GDM1 (cell line): ENCODE measurements at regions not wholly inside any gene's neighbourhood (a gene's known extent, or its start where the extent isn't known, plus 50 kb on each side); places are given as distances from the start of the nearest gene placed in this dataset.
"Not testable (repeated sequence)": the region's sequence is repeated elsewhere in the genome, so short reads cannot be mapped to it uniquely, and the experiment has no call there.

Experiments
- DNase-seq: peaks from one replicate; lab custom pipeline; 2025; lab: John Stamatoyannopoulos, UW

DNA sequence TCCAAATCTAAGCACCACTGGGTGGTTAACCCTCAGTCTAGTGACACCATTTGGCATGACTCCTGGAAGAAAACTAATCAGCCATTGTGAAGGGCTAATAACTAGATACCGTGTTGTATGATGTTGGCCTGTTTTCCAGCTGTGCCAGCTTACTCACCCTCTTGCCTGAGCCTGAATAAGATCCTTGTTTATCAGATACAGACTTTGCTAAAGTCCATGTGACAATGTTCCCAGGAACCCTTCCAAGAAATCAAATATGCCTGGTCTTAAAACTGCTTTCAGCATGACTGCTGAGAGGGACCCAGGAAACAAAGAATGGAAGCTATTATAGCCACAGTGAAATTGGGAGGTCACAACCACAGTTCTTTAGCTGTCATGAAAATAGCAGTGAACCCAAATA is 640.8 kb upstream of the INTU start:
- DNase-seq = no peak

DNA sequence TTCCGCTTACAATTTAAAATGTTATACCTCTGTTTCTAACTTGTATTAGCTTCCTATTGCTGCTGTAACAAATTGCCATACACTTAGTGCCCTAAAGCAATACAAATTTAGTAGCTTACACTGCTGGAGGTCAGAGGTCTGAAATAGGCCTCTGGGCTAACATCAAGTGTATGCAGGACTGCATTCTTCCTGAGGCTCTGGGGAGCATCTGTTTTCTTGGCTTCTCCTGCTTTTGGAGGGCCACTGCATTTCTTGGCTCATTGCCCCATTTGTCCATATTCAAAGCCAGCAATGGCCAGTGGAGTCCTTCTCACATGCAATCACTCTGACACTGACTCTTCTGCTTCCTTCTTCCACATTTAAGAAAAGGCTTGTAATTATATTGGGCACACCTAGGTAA is 639.8 kb upstream of the INTU start:
- DNase-seq = no peak

DNA sequence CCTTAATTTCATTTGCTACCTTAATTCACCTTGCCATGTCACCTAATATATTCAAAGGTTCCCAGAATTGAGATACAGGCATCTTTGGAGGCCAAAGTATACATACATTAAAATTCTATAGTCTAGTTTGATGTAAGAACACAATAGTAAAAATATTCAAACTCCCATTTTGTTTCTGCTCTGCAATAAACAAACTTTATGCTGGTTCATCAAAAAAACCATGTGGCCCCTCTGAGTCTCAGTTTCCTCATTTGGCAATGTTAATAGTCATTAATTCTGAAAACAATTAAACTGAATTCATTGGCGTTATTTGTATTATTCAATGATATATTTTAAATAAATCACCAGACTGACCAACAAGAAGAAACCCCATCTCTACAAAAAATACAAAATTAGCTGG is 639.4 kb upstream of the INTU start:
- DNase-seq = no peak

DNA sequence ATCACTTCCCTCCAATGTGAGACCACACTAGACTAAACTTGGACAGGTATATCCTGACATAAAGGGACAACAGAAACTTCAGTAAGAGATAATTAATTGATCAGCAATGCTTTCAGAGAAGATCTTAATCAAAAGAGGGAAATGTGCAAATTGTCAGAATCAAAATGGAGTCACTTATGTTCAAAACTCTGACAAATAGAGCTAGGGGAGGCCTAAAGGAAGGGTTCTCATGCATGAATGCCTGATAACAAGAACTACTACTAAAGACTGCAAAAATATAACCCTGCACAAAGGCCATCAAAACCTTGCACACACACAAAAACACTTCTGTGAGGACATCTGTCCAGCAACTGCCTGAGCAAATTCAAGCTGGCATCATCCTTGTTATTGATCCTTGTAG is 637.5 kb upstream of the INTU start:
- DNase-seq = no peak

DNA sequence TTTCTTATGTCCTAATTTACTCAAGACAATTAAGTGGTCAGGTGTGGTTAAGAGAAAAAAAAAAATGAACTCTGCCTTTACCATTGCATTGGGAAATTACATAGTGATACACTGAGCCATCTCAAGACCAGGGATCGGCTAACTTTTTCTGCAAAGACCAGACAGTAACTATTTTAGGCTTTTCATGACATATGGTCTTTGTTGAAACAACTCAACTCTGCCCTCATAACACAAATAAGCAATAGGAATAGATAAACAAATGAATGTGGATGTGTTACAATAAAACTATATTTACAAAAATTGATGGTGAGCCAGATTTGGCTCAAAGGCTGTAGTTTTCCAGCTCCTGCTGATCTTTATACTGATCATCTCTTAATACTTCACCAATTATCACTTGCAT is 632.6 kb upstream of the INTU start:
- no peak for DNase-seq

DNA sequence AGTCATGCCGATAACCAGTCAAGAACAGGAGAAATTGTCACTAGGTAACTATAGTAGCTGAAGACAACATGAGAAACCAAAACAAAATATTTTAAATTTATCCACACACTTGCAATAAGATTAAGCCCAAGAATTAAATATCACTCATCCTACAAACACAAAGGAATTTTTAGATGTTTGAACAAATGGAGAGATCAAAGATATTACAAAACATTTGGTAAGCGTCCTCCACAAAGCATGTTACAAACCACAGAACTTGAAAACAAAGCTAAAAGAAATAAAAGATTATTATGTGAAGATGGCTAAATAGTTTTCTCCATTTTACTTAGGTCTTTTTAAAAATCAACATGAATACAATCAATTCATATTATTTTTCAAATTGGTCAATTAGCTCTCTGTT is 631.9 kb upstream of the INTU start:
- no peak for DNase-seq

DNA sequence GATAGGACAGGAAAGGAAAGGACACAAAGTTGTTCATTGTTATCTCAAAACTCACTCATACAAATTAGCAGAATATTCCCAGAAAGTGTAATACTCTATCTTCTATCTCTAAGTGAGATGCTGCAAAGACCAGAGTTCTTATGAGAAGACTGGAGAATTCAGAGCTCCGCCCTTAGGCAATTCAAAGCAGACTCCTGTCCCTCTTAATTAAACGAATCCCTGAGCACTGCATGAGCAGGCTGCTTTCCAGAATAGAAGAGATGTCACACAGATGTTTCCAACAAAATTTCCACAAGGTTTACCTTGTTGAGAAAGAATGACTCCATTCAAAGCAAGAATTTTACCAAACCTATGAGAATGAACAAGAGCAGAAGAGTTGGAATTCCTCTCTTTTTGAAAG is 630.8 kb upstream of the INTU start:
- DNase-seq = no peak

DNA sequence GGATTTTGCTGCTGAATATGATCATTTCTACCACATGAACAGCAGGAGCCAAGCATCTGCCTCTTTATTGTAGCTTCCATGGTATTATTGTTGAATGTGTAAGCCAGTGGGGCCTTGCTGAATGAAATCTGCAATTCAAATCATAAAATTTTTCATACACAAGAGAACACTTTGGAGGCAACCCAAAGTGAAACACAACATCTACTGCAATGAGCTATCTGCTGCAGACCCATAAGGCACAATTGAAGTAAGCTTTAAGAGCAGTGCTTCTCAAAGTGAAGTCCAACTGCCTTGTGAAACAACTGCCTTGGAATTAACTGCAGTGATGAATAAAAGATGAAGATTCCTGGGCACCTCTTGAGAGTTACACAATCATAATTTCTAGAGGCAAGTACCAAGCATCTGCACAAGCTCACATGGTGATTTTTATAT is 626.3 kb upstream of the INTU start:
- DNase-seq = no peak

DNA sequence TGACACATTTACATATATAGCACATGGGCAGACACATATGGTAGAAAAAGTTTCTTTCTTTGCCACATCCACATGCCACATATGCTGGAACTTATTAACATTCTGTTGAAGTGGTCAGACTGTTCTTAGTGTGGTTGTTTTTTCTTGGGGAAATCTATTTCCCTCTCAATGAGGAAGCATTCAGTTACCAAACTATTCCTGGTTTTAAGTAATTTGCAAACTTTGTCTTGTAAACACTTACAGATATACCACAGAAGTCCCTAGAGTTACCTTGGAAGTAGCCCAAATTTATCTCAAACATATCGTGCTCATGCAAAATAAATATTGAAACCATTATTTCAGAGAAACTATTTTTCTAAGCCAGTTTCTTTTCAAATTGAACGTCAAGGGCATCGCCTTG is 625.5 kb upstream of the INTU start:
- no peak for DNase-seq

DNA sequence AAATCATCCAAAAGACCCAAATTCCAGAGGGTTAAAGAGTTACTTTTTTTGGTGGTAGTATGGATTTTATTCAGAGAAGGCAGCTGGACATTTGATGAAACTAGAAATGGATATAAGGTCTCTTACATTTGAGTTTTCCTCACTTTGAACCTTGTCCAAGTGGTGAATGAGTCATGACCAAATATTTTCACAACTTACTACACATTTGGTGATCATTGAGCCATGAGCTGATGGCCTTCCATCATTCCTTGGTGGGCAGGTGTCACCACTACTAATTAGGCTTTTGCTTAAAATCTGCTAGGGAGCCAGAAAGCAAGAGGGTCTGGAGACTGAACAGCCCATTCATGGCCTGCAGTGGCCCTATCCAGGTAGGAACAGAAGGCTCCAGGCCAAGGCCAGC is 620.2 kb upstream of the INTU start:
- no peak for DNase-seq

DNA sequence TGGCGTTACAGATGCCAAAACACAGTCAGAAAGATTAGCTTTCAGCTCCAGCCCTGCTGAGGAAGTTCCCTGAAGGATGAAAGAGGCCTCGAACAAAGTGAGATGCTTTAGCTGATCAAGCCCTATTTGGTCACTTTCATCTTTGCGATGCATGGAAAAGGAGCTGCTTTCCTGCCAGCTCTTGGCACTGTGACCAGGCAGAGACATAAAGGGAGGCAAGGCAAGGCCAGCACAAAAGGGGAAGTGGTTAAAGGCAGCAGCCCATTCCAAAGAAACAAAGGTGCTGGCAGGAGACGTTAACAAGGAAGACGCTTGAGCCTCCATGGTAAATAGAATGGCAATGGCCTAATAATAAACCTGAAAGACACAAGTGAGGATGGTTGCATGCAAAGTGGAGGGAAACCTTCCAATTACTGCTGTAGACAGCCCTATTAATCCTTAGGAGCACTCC is 617.1 kb upstream of the INTU start:
- no peak for DNase-seq

DNA sequence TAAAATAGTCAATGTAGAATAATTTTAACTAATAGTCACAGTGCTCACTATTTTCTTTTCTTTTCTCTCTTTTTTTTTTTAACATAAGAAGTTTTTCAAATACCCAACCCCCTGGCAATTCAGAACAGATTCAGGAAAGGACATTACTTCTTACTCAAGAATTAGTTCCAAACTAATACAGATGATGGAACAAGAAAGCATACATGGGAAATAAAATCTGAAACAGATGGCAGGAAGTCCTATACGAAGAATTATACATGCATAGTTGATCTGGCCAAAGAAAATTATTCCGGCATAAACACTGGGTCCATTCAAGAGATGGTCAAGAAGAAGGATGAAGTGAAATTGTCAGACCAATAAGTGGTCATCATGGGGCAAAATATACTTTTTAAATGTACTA is 614.4 kb upstream of the INTU start:
- DNase-seq = no peak

DNA sequence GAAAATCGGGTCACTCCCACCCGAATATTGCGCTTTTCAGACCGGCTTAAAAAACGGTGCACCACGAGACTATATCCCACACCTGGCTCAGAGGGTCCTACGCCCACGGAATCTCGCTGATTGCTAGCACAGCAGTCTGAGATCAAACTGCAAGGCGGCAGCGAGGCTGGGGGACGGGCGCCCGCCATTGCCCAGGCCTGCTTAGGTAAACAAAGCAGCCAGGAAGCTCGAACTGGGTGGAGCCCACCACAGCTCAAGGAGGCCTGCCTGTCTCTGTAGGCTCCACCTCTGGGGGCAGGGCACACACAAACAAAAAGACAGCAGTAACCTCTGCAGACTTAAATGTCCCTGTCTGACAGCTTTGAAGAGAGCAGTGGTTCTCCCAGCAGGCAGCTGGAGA is 611.9 kb upstream of the INTU start:
- DNase-seq = not testable (repeated sequence)

DNA sequence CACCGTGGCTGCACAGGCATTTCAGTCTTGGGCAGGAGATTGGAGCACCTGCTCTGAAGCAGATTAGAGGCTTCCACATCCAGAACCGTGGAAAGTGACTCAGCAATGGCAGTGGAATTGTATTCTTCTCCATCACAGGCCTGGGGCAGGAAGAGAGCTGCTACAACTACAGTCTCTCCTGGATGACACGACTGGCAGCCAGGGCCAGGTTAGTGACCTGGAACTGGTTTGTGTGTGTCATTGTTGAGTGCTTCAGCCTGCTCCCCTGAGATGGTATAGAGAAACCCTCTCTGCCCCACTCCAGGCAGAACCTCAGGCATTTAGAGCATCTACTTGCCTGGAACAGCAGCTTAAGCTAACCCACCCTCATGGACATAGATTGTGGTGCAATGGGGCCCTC is 596.5 kb upstream of the INTU start:
- no peak for DNase-seq

DNA sequence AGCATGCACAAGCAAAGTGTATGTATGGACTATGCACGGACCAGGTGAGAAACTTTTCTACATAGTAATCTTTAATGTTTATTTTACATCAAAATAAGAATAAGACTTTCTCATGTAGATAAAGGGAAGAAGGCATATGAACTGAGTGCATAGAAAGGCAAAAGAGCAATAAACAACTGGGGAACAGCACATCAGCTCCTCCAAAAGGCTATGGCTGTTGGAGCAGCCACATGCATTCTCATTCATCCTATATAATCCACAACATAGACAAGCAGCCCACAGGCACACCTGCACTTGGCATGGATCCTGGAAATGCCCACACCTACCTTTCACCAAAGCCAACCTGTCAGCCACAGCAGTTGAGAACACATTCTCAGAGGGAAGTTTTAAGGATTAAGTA is 586.9 kb upstream of the INTU start:
- DNase-seq = no peak

DNA sequence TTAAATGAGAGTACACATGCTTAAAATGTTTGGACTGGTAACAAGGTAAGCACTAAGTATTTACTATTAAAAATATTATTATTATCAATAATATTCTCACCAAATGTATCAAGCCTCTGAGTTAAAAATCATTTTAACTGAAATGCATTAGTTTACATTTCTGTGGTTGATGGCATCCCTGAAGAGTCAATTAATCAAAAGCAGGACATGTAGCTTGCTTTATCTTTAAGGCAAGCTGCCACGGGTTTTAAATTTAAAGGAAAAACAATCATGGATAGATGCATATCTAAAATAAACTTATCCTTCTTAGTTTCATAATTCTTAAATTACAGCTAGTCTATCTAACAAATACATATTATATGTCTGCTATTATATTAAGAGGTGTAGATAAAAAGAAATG is 584.8 kb upstream of the INTU start:
- no peak for DNase-seq

DNA sequence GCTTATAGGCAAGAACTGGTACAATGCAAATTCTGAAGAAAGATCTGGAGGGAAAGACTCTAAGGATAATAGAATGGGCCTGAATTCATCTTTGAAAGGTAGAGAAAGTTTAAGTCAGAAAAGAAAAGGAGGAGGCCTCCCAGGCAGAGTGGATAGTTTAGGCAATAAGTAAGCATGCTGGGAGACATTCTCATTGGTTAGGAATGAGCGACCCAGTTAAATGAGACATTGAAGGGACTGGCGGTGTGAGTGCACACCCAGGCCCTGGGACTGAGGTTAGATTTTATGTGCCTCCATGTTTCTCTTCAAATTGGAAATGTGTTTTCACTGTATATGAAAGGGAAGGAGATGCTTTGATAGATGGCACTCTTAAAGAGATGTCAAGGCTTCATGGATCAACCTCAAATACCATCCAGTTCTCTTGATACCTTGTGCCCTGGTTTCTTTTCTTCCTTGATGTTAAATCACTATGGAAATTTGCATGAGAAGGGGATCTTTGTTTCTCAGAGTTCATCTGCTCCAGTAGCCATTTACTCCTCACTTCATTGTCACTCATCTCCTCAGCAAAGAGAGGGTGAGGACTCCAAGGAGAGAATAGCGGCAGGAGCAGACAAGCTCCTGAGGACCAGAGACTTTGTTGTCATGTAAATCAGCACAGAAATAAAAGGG is 584.2 kb upstream of the INTU start:
- DNase-seq = no peak

DNA sequence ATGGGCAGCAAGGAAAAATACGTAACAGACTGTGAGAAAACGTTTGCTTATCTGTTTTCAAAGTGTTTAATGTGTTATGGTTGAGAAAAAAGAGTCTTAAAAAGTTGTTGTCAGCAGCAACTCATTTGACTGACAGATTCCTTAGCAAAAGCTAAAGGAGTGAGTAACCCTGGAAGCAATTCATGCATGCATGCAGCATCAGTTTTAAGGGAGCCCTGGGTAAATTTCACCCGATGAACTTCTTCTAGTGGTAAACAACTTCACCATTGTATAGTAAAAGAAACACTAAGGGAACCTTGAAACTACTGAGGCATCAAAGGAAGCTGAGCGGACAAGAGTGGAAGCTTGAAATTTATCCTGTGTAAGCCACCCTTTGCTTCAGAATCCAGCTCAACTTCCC is 583.2 kb upstream of the INTU start:
- DNase-seq = no peak

DNA sequence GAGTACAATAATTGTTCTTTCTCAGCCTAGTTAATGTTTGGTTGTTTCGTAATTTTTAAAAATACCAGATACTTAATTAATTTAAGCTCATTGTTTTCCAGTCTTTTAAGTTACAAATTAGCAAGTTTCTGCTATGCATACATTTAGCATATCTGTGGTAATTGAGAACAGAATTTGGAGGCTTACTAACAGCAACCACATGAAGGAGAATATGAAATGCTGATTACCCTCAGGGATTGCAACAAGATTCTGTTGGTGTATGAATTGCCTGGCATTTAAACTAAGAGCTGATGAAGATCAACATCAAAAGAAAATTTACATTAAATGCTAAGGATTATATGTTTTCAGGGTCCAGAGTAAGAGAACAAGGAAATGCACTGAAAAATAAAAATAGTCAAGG is 580.0 kb upstream of the INTU start:
- no peak for DNase-seq

DNA sequence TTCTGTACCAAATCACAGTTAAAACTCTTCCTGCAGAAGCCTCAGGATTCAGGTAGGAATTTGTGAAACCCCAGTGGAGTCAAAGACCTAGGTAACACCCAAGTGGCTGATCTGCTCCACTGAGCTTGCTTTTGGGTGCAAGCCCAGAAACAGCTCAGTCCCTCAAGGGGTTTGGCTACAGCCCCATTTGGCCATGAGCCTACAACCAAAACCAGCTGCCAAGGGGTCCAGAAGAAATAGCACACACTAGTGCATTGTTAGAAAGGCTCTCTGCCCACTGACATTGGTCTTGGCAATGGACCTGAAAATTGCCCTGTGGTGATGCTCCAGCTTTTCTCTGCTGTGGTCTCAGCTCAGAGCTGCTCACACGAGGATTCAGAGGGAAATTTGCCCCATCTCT is 577.4 kb upstream of the INTU start:
- no peak for DNase-seq

DNA sequence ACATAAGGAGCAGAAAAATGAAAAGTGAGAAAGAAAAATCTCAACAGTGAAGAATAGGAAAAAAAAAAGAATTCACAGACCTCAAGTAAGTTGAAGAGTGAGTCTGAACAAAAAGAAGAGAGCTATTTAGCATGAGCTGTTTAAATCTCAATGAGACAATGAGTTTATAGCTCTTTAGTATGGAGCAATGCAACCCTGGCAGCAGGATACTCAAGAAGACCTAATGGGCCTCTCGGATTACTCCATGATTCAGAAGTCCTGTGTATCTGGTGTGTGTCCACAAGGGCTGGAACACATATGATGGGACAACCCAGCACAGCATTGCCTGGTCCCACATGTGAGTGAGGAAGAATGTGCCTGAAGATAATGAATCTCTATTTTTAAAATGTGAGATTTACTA is 563.1 kb upstream of the INTU start:
- no peak for DNase-seq

DNA sequence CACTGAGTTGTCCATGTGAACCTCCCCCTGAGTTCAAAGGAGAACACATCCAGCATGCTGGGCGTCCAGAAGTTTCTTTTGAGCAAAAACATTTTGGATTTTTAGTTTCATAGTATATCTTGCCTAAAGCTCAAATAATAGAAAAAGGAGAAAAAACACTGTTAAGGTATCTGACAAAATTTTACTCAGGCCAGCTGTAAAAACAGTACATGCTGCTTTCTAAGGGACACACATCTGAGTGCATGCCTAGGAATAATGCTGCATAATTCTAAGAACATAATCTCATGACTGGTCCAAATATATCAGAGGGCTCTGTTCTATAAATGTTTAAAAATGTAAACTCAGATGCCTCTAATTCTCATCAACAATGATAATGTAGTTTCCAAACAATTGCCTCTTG is 561.3 kb upstream of the INTU start:
- DNase-seq = no peak

DNA sequence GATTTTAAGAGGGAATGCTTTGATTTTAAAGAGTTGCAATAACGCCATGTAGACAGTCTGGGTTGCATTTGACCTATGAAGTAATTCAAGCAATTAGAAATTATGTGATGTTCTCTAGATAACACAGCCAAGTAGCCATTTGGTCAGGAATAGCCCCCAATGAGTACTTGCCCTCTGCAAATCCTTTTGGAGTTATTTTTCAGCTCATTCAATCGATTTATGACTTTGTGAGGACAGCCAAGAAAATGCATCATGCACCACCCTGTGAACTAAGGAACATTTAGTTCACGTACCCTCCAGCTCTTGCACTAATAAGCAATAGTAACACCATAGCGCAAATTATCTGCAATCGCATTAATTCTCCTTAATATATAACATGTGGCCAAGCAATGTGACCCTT is 552.6 kb upstream of the INTU start:
- no peak for DNase-seq

DNA sequence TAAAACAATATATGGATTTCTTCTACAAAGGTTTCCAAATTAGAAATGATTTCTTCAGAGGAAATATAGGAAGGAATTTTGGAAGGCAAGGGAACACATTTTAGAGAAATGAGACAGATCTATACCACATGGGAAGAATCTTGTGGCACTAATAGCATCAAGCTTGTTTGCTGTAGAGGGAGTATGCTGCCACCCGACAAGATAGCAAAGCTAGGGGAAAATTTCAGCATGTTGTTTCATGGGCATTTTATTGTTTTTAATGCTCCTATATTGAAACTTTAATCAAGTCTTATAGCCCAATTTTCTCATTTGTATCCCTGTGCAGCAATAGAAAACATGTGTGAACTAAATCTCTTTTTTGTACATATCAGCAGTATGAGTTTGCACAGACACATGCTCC is 551.7 kb upstream of the INTU start:
- DNase-seq = no peak

DNA sequence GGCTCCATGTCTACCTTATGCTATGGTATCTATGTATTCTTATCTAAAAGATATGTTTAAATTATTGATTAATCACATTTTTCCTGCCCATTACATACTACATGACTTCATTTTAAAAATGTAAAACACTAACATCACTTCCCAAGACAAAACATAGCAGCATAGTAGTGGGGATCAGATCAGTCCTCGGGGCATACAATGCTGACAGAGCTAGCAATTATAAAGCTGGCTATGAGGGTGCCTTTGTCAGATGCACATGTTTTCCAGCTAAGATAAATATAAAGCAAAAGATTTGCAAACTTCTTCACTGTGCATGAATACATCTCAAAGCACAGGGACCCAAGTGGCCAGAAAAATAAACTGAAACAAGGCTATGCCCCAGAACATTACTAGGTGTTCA is 549.8 kb upstream of the INTU start:
- no peak for DNase-seq
